GM12878 (cell line): ENCODE measurements at regions not wholly inside any gene's neighbourhood (a gene's known extent, or its start where the extent isn't known, plus 50 kb on each side); places are given as distances from the start of the nearest gene placed in this dataset.

Experiments used
- ATAC-seq: fragments of 200-7000 bp; cut with Tn5 transposase; 3 replicates; pipeline ENCODE4 v1.9.1; 2020; ENCODE audit warnings: mild to moderate bottlenecking, moderate library complexity
- BruUV-seq: library from RNA; stranded (reverse); fragments of 400-500 nt; replicated peaks from 2 replicates; lab custom pipeline; 2021; lab: Mats Ljungman, UMichigan
- CTCF ChIA-PET: fragments of 300-600 bp; sonication (Branson Sonifier 250); formaldehyde crosslinking; extraction: SDS; loops from one replicate; lab custom pipeline; 2021; ENCODE audit warnings: inconsistent platforms; lab: Yijun Ruan, JAX
- POLR2A ChIA-PET: fragments of 350-600 bp; formaldehyde crosslinking; extraction: SDS; loops from one replicate; lab custom pipeline; 2021; ENCODE audit warnings: inconsistent platforms; lab: Charles Lee
- RAD21 ChIA-PET: fragments of 300-600 bp; sonication (Branson Sonifier 250); formaldehyde crosslinking; loops from one replicate; lab custom pipeline; 2023; ENCODE audit warnings: antibody characterized with exemption; ENCODE audit not compliant: unreplicated experiment; lab: Charles Lee
- SMC1A ChIA-PET: fragments of 300-600 bp; sonication (Branson Sonifier 250); formaldehyde crosslinking; loops from one replicate; lab custom pipeline; 2023; ENCODE audit not compliant: unreplicated experiment, uncharacterized antibody; lab: Charles Lee
- DNase-seq: peaks from one replicate; pipeline ENCODE4 v3.0.0-alpha.2; 2011; ENCODE audit warnings: low read depth, low spot score
- FAIRE-seq: peaks from 3 replicates; lab custom pipeline; 2011; peaks lifted over from hg19 to GRCh38; lab: Jason Lieb, UNC
- H2AFZ ChIP-seq: 2 replicates; pipeline ENCODE4 v1.6.0; 2011; ENCODE audit warnings: low read depth, low read length, control low read depth; ENCODE audit not compliant: control insufficient read depth
- H3K27ac ChIP-seq: 2 replicates; pipeline ENCODE4 v1.5.1; 2011; ENCODE audit warnings: control low read depth; ENCODE audit not compliant: control insufficient read depth, insufficient read depth
- H3K27me3 ChIP-seq, 2 experiments: replicated peaks in 1 of 2; 2 replicates each; pipeline versions ENCODE4 v1.6.0 to v1.6.1; 2011; ENCODE audit warnings: low read length in 1 of 2; ENCODE audit not compliant: control insufficient read depth in 2 of 2, insufficient read depth in 2 of 2
- H3K36me3 ChIP-seq, 2 experiments: 2 replicates each; pipeline ENCODE4 v1.5.1; 2011; ENCODE audit warnings: low read length in 1 of 2; ENCODE audit not compliant: control insufficient read depth in 2 of 2, insufficient read depth in 2 of 2
- H3K4me1 ChIP-seq: 2 replicates; pipeline ENCODE4 v1.6.1; 2011; ENCODE audit warnings: mild to moderate bottlenecking, low read length, moderate library complexity, mixed read lengths; ENCODE audit not compliant: control insufficient read depth, insufficient read depth
- H3K4me2 ChIP-seq: 2 replicates; pipeline ENCODE4 v1.6.0; 2011; ENCODE audit warnings: control low read depth; ENCODE audit not compliant: control insufficient read depth, insufficient read depth
- H3K4me3 ChIP-seq: fragments of 200-600 bp; sonication (generic); 2 replicates; pipeline ENCODE4 v1.5.1; 2016
- H3K79me2 ChIP-seq: 2 replicates; pipeline ENCODE4 v1.6.0; 2011; ENCODE audit warnings: low read length; ENCODE audit not compliant: control insufficient read depth, insufficient read depth
- H3K9ac ChIP-seq: 2 replicates; pipeline ENCODE4 v1.8.0; 2011; ENCODE audit warnings: low read length, control low read depth, mixed read lengths; ENCODE audit not compliant: control insufficient read depth, insufficient read depth
- H3K9me3 ChIP-seq: replicated peaks from 3 replicates; pipeline ENCODE4 v1.5.1; 2011; ENCODE audit warnings: mild to moderate bottlenecking, low read length; ENCODE audit not compliant: control insufficient read depth, insufficient read depth
- H4K20me1 ChIP-seq: 2 replicates; pipeline ENCODE4 v1.6.0; 2011; ENCODE audit not compliant: control insufficient read depth, insufficient read depth
- BMI1 ChIP-seq: fragments of 450-650 bp; IDR thresholded peaks from 2 replicates; pipeline ENCODE4 v1.6.1; 2016; ENCODE audit warnings: mild to moderate bottlenecking, moderate library complexity, borderline replicate concordance
- DPF2 ChIP-seq: fragments of 450-650 bp; IDR thresholded peaks from 2 replicates; pipeline ENCODE4 v1.6.1; 2017; ENCODE audit warnings: mild to moderate bottlenecking
- MXI1 ChIP-seq: fragments of 150-350 bp; IDR thresholded peaks from 2 replicates; pipeline ENCODE4 v1.6.1; 2011; ENCODE audit warnings: low read depth, mild to moderate bottlenecking, inconsistent platforms, low read length, improper control_type of control experiment
- RFX5 ChIP-seq: IDR thresholded peaks from 2 replicates; pipeline ENCODE4 v1.6.1; 2011; ENCODE audit warnings: low read depth, low read length, improper control_type of control experiment
- TAF1 ChIP-seq: IDR thresholded peaks from 2 replicates; pipeline ENCODE4 v1.6.1; 2011; ENCODE audit warnings: mild to moderate bottlenecking, low read depth, low read length, borderline replicate concordance
- ZBTB33 ChIP-seq: fragments of 450-650 bp; IDR thresholded peaks from 2 replicates; pipeline ENCODE4 v1.6.1; 2017; ENCODE audit warnings: mild to moderate bottlenecking
- WGBS: methylation state at CpG from one replicate; pipeline ENCODE4 v1.1.6; 2016; ENCODE audit warnings: low lambda C conversion rate; ENCODE audit not compliant: insufficient replicate concordance, insufficient coverage; ENCODE audit errors: missing lambda C conversion rate; 5-methylcytosine and 5-hydroxymethylcytosine counted together
- in situ Hi-C: fragments of 300-500 bp; cut with MboI; formaldehyde crosslinking; loops from 9 replicates; pipeline ENCODE4 v1.14.3; 2018; ENCODE audit warnings: mixed read lengths
- intact Hi-C: fragments of 100-400 bp; cut with micrococcal nuclease; formaldehyde crosslinking; loops from one replicate; pipeline ENCODE4 v1.14.2; 2022; ENCODE audit not compliant: unreplicated experiment

GRCh38 chr20:12014276-12014675, 96.6 kb downstream of the BTBD3 start:
- DNase-seq, result no peak
- no peak for FAIRE-seq
- no peak for TF ChIP-seq BMI1
- TF ChIP-seq TAF1, result no peak
- TF ChIP-seq ZBTB33, result no peak
- TF ChIP-seq DPF2, result no peak
- no peak for TF ChIP-seq RFX5
- TF ChIP-seq MXI1, result no peak
- ChIA-PET POLR2A (no interaction called here), CTCF (interaction anchor here (1.2 to 3.8 kb wide), 2 partner anchors 18 to 47 kb away, joined by 3 to 35 read pairs; no protein-coding TSS in a partner anchor), SMC1A (no interaction called here), RAD21 (interaction anchor here (0.8 to 2.3 kb wide), 2 partner anchors 20 to 254 kb away, joined by 3 to 11 read pairs; no protein-coding TSS in a partner anchor)
- no peaks in the 10 kb centered on the region for H3K27me3 ChIP-seq
- 45% methylated on average over 4 of the region's 4 CpGs for WGBS
- H3K4me3 ChIP-seq, result no peak overlapping the region
- H3K4me2 ChIP-seq, result no peak overlapping the region
- H3K9ac ChIP-seq, result no peak overlapping the region
- no TSS peak for BruUV-seq
- no peak for ATAC-seq
- no peaks in the 10 kb centered on the region for H3K79me2 ChIP-seq
- H4K20me1 ChIP-seq, result no peaks in the 10 kb centered on the region
- no peaks in the 10 kb centered on the region for H3K36me3 ChIP-seq
- intact Hi-C loops (loop anchor here (5.0 kb wide), 1 partner anchor 193 kb away; no protein-coding TSS in a partner anchor), in situ Hi-C loops (no loop called here)
- no peaks in the 10 kb centered on the region for H3K9me3 ChIP-seq
- no peak overlapping the region for H2AFZ ChIP-seq
- no peaks in the 10 kb centered on the region for H3K4me1 ChIP-seq
- H3K27ac ChIP-seq, result no peak overlapping the region
